Calu3 (cell line): ENCODE measurements at regions not wholly inside any gene's neighbourhood (a gene's known extent, or its start where the extent isn't known, plus 50 kb on each side); places are given as distances from the start of the nearest gene placed in this dataset.

Experiments
- BruUV-seq: library from RNA; stranded (reverse); fragments of 400-500 nt; replicated peaks from 2 replicates; lab custom pipeline; 2021; lab: Mats Ljungman, UMichigan
- CTCF ChIA-PET: fragments of 300-600 bp; sonication (Branson Sonifier 250); formaldehyde crosslinking; loops from one replicate; lab custom pipeline; 2022; ENCODE audit warnings: antibody characterized with exemption; lab: Charles Lee
- DNase-seq: peaks from one replicate; pipeline ENCODE4 v3.0.0; 2022
- H3K27ac Mint-ChIP-seq: one replicate; pipeline ENCODE4 v1.8.0; 2022; ENCODE audit warnings: mixed read lengths; ENCODE audit not compliant: unreplicated experiment
- H3K27me3 Mint-ChIP-seq: one replicate; pipeline ENCODE4 v1.8.0; 2022; ENCODE audit warnings: mixed read lengths; ENCODE audit not compliant: unreplicated experiment
- H3K36me3 Mint-ChIP-seq: one replicate; pipeline ENCODE4 v1.8.0; 2022; ENCODE audit warnings: mild to moderate bottlenecking, moderate library complexity, mixed read lengths; ENCODE audit not compliant: insufficient read depth, unreplicated experiment
- H3K4me1 Mint-ChIP-seq: one replicate; pipeline ENCODE4 v1.8.0; 2022; ENCODE audit warnings: mild to moderate bottlenecking, low read depth, mixed read lengths; ENCODE audit not compliant: unreplicated experiment
- H3K4me3 Mint-ChIP-seq: one replicate; pipeline ENCODE4 v1.8.0; 2022; ENCODE audit warnings: mild to moderate bottlenecking, low read depth, moderate library complexity, mixed read lengths; ENCODE audit not compliant: unreplicated experiment
- H3K9me3 Mint-ChIP-seq: one replicate; pipeline ENCODE4 v1.8.0; 2022; ENCODE audit warnings: low read depth, mixed read lengths; ENCODE audit not compliant: unreplicated experiment
- CTCF ChIP-seq: fragments of 200-600 bp; IDR thresholded peaks from one replicate; pipeline ENCODE4 v1.8.0; 2022; ENCODE audit warnings: antibody characterized with exemption; ENCODE audit not compliant: unreplicated experiment
- intact Hi-C: fragments of 100-400 bp; cut with micrococcal nuclease; formaldehyde crosslinking; loops from one replicate; pipeline ENCODE4 v1.10.0; 2022; ENCODE audit not compliant: unreplicated experiment

GRCh38 chr11:97163631-97164191, 773.9 kb downstream of the JRKL start:
- Mint-ChIP-seq H3K36me3 (no peaks in the 10 kb centered on the region), H3K27me3 (no peaks in the 10 kb centered on the region), H3K27ac (no peak overlapping the region), H3K9me3 (peaks cover 9% of the 10 kb centered on the region), H3K4me3 (no peak overlapping the region), H3K4me1 (no peaks in the 10 kb centered on the region)
- TF ChIP-seq CTCF, result no peak
- no peak for DNase-seq
- intact Hi-C loops, result no loop called here
- BruUV-seq, result no TSS peak
- CTCF ChIA-PET, result interaction anchor here (0.6 kb wide), 1 partner anchor 395 kb away, joined by 4 read pairs; no protein-coding TSS in a partner anchor

GRCh38 chr11:97201743-97202612, 812.2 kb downstream of the JRKL start:
- BruUV-seq, result no TSS peak
- Mint-ChIP-seq H3K9me3 (peaks cover 3% of the 10 kb centered on the region), H3K4me3 (no peak overlapping the region), H3K27me3 (no peaks in the 10 kb centered on the region), H3K36me3 (no peaks in the 10 kb centered on the region), H3K27ac (no peak overlapping the region), H3K4me1 (no peaks in the 10 kb centered on the region)
- no peak for DNase-seq
- TF ChIP-seq CTCF, result no peak
- intact Hi-C loops, result no loop called here
- CTCF ChIA-PET, result no interaction called here

- BruUV-seq, result no TSS peak
- Mint-ChIP-seq H3K9me3 (no peaks in the 10 kb centered on the region), H3K27ac (no peak overlapping the region), H3K27me3 (no peaks in the 10 kb centered on the region), H3K36me3 (no peaks in the 10 kb centered on the region), H3K4me1 (no peaks in the 10 kb centered on the region), H3K4me3 (no peak overlapping the region)
- no peak for TF ChIP-seq CTCF
- intact Hi-C loops, result no loop called here
- DNase-seq, result no peak
- CTCF ChIA-PET, result no interaction called here
Observed at GRCh38 chr11:97202613-97203292, 812.9 kb downstream of the JRKL start.

- TF ChIP-seq CTCF, result no peak
- no TSS peak for BruUV-seq
- no peak for DNase-seq
- intact Hi-C loops, result no loop called here
- CTCF ChIA-PET, result no interaction called here
- Mint-ChIP-seq H3K9me3 (peaks cover 3% of the 10 kb centered on the region), H3K36me3 (no peaks in the 10 kb centered on the region), H3K27me3 (no peaks in the 10 kb centered on the region), H3K4me1 (no peaks in the 10 kb centered on the region), H3K27ac (no peak overlapping the region), H3K4me3 (no peak overlapping the region)
Observed at GRCh38 chr11:97218011-97218410, 828.2 kb downstream of the JRKL start.
